Myocyte (in vitro differentiated cells): ENCODE measurements at regions not wholly inside any gene's neighbourhood (a gene's known extent, or its start where the extent isn't known, plus 50 kb on each side); places are given as distances from the start of the nearest gene placed in this dataset.

Experiments
- DNase-seq: peaks from one replicate; pipeline ENCODE4 v3.0.0-alpha.2; 2012; ENCODE audit warnings: low read depth

GRCh38 chr15:70449311-70450141 lies 313.8 kb downstream of the UACA start:
- no peak for DNase-seq

- DNase-seq = no peak
Measured at GRCh38 chr15:70447928-70448698, 315.2 kb downstream of the UACA start.

GRCh38 chr15:70447521-70447920 lies 315.8 kb downstream of the UACA start:
- no peak for DNase-seq

GRCh38 chr15:70447081-70447480 lies 316.3 kb downstream of the UACA start:
- no peak for DNase-seq

- DNase-seq = no peak
Measured at GRCh38 chr15:70443486-70444273, 319.7 kb downstream of the UACA start.

GRCh38 chr15:70442616-70443321 lies 320.6 kb downstream of the UACA start:
- no peak for DNase-seq

GRCh38 chr15:70442211-70442610 lies 321.1 kb downstream of the UACA start:
- no peak for DNase-seq

- DNase-seq = no peak
Measured at GRCh38 chr15:70440416-70441138, 322.8 kb downstream of the UACA start.

GRCh38 chr15:70439880-70440279 lies 323.5 kb downstream of the UACA start:
- no peak for DNase-seq

GRCh38 chr15:70439304-70439877 lies 324.0 kb downstream of the UACA start:
- DNase-seq = no peak

- DNase-seq = no peak
Measured at GRCh38 chr15:70438776-70439175, 324.6 kb downstream of the UACA start.

- DNase-seq = no peak
Measured at GRCh38 chr15:70437882-70438451, 325.4 kb downstream of the UACA start.

GRCh38 chr15:70437089-70437488 lies 326.3 kb downstream of the UACA start:
- DNase-seq = no peak

GRCh38 chr15:70436428-70436827 lies 326.9 kb downstream of the UACA start:
- DNase-seq = no peak

- DNase-seq = no peak
Measured at GRCh38 chr15:70435872-70436271, 327.5 kb downstream of the UACA start.

GRCh38 chr15:70435369-70435768 lies 328.0 kb downstream of the UACA start:
- DNase-seq = no peak

- DNase-seq = no peak
Measured at GRCh38 chr15:70433586-70434324, 329.6 kb downstream of the UACA start.

- DNase-seq = no peak
Measured at GRCh38 chr15:70432924-70433495, 330.3 kb downstream of the UACA start.

GRCh38 chr15:70431854-70432253 lies 331.5 kb downstream of the UACA start:
- DNase-seq = no peak
